Stimulated activated CD4-positive, alpha-beta T cell treated with anti-CD3 and anti-CD28 coated beads, Interleukin-1b, Interleukin-23, amount 100 ng/mL, for 48 hours (primary cell): ENCODE measurements at regions not wholly inside any gene's neighbourhood (a gene's known extent, or its start where the extent isn't known, plus 50 kb on each side); places are given as distances from the start of the nearest gene placed in this dataset.
"Not testable (repeated sequence)": the region's sequence is repeated elsewhere in the genome, so short reads cannot be mapped to it uniquely, and the experiment has no call there.

ENCODE experiments used
- DNase-seq: peaks from one replicate; pipeline ENCODE4 v3.0.0-alpha.2; 2020

DNA sequence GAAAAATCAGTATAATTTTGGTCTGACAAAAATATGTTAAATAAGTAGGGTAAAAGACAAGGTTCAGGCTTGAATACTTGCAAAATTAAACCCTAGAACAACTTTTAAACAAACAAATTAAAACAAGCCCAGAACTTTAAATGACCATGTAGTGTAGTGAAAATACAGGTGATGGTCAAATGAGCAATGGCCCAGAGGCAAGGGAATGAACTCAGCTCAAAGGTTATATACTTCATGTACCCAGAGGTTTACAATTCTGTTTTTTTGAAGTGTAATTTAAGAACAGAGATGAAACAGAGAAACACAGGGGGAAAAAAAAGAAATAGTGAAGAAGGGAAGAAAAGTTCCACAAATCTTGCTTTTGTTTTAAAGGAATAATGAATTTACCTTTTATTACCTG lies 949.2 kb downstream of the TRHDE start:
- no peak for DNase-seq

DNA sequence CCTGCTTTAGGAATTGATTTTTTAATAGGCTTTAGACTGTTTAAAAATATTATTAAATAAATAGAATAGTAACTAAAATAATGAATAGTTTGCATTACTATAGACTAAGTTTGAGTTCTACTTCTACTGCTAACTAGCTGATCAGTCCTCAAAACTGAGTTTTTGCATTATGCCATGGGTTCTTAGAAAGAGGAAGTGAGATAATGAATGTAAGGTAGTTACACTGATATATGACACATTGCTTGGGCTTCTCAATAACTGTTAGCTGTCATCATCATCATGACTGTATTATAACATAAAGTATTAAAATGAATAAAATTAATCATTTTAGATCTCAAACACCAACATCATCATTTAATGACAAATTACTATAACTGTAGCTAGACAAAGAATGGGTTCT lies 949.7 kb downstream of the TRHDE start:
- DNase-seq = no peak

DNA sequence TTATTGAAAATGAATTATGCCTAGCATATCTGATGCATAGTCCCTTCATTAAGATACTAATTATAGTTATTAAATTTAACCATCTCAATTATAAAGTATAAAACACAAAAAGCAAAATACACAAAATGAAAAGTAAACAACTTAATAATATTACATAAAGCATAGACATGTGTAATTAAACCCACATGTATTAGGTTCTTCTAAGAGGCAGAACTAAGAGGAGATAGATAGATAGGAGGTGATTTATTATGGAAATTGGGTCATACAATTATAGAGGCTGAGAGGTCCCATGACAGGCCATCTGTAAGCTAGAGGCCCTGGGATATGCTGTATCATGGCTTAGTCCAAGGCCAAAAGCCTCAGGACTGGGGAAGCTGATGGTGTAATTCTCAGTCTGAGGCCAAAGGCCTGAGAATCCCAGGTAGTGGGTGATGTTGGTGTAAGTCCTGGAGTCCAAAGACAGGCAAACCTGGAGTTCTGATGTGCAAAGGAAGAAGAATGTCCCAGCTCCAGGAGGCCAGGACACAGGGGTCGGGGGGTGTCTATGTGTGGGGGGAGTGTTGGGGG lies 953.3 kb downstream of the TRHDE start:
- DNase-seq = no peak

DNA sequence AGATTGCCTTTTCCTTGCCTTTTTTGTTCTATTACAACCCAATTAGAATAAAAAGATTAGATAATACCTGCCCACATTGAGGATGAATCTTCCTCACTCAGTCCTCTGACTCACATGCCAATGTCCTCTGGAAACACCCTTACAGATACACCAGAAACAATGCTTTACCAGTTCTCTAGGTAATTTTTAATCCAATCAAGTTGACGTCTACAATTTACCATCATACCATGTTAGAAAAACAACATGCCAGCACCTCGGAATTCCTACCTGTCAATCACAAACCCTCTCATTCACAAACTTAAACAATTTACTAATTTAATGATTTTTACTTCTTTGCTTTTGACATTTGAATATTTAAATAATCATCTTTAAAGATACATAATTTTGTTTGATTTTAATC lies 953.8 kb downstream of the TRHDE start:
- no peak for DNase-seq

DNA sequence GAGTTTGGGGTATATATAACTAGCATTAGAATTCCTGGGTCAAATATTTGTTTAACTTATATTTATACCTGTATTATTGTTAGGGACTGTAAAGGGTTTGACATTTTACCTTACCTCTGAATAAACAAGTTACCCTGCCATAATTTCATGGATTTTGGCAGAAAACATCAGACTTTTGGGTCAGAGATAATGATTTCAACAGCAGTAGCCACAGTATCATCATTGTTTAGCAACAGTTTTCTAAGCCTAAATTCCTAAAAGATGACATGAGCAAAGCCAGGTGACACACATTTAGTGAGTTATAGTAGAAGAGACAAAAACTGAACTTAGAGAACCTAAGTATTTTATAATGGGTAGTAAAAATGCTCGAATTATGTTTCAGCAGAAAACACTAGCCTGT lies 954.4 kb downstream of the TRHDE start:
- no peak for DNase-seq

DNA sequence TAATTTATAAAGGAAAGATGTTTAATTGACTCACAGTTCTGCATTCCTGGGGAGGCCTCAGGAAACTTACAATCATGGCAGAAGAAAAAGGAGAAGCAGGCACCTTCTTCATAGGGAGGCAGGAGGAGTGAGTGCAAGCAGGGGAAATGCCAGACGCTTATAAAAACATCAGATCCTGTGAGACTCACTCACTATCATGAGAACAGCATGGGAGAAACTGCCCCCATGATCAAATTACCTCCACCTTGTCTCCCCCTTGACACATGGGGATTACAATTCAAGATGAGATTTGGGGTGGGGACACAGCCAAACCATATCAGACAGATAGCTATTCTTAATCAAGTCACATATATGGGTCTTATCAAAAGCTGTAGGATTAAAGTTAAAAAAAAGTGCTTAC lies 956.7 kb downstream of the TRHDE start:
- not testable (repeated sequence) for DNase-seq

DNA sequence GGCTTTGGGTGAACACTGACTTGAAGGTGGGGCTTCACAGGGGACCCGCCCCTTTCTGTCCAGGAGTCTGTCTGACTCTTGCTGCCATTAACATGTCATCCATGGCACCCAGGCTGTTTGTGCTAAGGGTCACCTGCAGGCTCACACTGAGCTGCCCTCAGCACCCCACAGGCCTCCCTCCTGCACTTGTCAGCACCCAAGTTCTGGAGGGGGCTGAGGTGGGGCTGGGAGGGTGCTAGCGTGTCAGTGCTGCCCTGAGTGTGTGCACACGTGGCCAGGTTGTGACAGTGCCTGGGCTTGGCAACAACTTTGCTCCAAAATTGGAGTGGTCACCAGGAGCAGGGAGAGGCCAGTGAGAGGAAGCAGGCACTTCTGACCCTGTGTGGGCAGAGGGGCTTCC lies 963.2 kb downstream of the TRHDE start:
- no peak for DNase-seq

DNA sequence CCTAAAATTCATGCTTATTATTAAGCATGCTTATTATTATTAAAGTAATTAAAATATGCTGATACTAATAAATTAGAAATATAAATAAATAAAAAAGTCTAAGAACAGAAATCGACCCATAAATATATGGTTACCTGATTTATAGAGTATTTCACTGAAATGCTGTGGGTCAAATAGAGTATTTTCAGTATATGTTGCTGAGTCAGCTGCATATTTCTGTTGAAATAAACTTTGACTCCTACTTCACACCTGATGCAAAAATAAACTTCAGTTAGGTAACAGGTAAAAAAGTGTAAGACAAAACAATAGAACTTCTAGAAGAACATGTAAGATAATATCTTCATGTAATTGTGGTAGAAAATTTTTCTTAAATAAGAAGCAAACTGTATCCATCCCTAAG lies 967.9 kb downstream of the TRHDE start:
- no peak for DNase-seq

DNA sequence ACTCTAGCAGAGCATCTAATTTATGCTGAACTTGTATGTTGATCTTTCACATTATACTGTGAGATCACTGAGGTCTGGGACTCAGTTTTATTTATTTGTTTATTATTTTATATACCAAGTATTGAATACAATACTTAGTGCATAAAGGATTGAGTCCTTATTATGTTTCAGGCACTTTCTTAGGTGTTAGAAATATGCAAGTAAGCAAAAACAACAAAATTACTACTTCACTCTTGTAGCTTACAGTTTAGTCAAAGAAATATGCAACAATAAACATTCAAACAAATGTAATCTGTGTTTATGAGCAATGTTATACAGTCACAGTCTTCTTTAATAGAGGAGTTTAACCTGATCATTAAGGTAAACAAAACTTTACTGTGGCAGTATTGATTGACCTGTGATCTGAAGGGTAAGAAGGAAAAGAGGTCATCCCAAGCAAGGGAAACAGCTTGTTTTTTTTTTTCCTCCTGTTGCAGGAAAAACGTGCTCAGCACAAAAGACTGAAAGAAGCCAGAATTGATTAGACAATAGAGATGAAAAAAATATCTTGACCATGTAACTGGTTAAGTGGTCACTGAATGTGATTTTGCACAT lies 990.7 kb downstream of the TRHDE start:
- no peak for DNase-seq

DNA sequence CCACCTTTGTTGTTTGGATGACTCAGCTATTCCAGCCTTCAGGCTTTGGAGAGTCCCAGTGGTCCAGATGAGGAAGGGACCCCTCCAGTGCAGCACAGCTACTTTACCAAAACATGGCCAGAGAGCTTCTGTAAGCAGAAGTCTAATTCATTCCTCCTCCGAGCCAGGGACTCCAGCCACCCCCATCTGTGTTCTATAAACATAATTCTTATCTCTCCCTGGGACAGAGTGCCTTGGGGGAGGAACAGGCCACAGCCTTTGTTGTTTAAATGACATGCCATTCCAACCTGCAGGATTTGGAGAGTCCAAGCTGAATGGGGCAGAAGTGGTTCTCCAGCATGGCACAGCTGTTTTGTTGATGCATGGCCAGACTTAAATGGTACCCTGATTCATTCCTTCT lies 994.0 kb downstream of the TRHDE start:
- DNase-seq = no peak

DNA sequence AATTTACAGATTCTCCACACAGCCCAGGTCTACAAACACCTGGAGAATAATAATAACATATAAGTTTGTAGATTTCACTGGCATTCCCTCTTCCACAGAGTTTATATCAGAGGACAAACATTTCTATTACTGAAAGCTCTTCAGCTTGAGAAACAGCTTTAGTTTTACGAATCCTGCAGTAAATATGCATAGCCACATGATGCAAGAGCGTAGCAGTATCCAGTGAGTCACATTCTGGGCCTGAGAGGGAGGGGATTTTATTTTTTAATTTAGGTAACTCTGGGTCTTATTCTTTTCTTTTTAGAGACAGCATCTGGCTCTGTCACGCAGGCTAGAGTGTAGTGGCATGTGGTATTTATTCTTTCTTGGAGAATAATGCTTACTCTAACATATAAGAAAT lies 1002.8 kb downstream of the TRHDE start:
- no peak for DNase-seq

DNA sequence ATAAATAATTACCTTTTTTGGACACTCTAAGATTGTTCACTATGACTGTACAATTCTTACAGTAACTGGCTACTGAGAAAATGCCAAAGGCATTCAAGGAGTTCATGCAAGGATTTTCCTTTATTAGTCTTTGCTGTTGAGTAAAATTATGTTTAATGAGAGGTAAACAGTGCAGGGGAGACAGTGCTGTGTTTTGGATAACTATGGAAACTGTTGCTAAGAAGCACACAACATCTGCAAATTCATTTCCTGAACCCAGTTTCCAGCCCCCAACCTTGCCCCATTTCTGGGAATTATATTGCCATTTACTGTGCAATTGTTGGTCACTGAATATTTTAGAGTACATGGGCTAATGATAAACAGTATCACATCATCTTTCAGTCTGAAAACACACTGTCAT lies 1005.8 kb downstream of the TRHDE start:
- DNase-seq = no peak

DNA sequence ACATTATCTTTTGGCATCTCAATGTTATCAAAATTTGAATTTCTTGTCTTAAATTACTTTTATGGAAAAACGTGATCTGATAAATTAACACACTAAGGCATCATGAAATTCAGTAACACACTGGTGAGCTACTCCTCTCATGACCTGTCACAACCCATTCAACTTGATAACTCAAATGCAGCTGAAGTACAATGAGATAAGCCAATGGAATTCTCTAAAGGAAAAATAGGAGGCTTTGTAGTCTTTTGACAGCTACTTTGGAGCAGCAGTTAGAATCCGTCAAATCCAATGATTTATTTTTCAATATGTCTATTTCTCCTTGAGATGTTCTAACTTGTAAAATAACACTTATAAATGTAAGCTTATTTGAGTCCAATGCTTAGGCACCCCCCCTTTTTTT lies 1029.4 kb downstream of the TRHDE start:
- DNase-seq = no peak

DNA sequence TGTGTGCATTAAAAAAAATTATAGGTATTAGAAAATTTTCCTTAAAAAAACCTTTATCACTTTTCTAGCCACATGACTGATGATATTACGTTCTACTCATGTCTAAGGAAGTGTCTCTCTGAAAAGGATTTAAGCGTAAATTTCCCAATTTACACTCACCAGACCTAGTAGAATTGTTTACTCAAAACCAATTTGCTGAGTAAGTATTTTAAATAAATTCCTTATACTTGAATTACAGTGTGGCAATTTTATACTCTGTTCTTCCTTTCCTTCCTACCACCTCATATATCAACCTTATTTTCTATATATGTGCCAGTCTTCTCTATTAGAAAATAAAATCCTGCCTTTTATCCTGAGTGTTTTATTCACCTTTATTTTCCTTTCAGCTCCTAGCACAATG lies 1035.1 kb downstream of the TRHDE start:
- no peak for DNase-seq

DNA sequence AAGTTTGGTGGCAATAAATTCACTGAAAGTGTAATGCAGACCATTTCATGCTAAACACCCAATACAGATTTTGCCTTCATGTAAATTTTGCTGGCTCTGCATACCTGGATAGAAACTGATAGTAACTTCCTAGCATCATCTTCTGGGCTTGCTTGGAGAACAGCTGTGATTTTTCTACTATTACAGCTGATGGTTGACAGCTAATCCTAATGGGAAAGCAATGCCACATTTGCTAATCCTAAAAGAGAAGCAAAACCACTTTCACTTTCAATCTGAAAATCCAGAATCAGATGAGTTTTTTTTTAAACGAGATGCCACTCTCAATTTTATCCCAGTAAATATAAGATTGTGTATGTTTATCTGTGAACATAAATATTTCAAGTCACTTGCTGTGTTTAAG lies 1035.9 kb downstream of the TRHDE start:
- no peak for DNase-seq

DNA sequence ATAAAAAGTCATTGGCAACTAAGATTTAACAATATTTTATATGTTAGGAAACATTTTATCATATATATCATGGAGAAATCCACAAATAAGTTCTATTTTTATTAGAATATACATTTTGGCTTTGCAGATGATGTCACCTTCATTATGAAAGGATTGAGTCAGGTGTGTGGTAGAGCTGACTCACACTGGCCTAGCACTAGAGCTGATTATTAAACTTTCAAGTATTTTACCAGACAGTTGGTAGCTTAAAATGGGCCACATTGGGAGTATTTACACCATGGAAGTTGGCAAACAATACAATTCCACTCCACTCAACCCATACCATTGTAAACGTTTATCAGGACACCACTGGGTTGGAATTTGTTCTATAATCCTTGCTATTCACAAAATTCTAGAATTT lies 1036.6 kb downstream of the TRHDE start:
- DNase-seq = no peak

DNA sequence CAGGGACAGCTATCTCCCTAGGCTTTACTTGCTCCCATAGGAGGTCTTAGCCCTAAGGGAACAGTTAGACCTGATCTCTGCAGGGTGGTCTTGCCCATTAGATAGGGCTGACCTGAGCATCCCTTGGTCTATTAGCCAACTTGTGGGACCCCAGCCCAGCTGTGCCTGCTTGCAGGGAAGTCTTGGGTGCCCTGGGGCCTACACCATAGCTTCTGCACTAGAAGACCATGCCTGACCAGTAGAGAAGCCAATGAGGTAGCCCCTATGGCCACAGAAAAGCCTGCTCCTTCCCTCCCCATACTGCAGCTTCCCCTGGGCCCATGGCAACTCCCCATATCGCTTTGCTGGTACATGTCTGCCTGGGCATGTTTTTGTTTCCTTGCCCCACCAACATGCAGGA lies 1049.1 kb downstream of the TRHDE start:
- no peak for DNase-seq

DNA sequence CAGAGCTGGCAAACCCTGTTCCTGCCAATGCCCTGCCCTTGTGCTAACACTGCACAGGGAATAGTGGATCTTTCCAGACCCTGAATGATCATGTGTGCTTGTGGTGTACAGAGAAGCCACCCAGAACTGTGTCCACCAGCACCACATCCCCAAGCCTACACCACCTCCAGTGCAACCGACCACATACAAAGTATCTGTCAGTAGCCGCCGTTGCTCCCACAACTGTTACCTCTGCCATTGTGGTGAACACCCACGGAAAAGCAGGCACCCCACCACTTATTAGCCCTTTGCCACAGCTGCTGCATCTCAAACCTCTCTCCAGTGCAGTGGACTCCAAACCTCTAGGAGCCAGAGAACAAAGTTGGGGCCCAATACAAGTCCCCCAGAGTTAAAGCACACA lies 1049.6 kb downstream of the TRHDE start:
- no peak for DNase-seq

DNA sequence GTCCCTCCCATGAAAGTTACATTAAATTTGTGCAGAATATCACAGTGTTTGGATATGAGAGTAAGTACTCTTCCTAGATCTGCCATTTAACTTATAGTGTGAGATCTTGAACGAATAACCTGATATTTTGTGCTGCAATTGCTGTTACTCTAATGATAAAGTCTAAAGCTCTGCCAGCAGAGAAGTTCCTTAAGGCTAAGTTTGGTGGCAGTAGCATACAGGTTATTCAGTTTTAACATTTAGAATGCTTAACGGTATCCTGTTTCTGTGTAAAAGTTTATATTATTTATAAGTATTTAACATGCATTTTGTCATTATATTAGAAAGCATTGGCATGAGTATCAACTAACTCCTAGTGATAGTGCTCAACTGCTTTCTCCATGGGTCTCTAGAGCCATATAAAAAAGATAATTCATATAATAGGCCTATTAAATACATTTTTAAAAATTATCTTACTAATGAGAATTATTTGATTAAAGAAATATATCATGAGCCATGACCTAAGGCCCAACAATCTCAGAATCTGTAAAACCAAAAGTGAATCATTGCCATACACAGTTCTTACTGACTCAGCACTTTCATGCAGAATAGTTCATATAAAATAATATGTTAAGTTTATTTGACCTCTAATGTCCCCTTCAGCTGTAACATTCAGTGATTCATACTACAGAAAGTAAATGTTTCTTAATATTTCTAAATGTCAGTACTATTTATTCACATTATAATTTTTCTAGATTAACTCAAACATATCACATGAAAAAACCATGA lies 1058.6 kb downstream of the TRHDE start:
- no peak for DNase-seq

DNA sequence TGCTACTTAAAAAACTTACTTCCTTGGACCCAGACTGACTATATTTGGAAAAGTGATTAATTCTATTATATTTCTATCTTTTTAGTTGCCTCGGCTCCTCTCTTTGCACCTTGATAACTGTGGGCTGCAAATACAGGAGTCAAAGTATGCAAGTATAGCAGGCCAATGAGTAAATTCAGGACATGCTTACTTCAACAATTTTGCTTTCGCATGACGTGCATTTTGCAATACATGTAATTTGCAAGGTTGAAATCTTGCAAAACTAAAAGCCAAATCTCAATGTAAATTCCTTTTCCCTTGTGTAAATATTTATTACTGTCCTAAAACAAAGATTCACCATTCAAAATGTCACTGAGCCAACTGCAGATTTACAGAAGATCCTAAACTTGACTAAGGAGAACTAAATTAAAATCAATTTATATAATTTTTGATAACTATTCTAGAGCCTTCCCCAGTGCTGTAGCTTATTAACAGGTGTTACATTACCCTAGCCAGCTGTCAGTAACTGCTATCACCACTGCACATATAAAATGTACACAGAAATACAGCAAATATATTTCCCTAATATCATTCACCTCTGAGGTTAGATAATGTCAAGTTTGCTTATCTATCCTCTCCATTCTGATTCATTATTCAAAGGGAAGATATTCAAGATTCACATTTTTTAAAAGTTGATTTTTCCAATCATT lies 1069.5 kb downstream of the TRHDE start:
- DNase-seq = no peak

DNA sequence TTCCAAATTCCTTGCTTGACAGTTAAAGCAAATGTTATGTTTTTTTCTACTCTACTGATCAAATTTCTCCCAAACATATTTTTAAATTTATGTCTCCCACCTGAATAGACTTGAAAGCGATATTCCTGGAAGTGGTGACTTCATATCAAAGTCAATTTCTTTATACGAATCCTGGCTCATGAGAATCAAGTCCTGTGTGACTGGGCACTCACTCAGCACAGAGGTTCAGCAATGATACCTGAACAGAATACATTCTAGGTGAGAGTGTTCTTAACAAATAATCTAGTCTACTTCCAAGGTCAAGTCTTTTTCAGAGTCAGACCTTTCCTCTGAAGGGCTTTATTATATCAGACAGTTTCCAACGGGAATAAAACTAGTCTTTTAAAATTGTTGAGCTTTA lies 1070.6 kb downstream of the TRHDE start:
- no peak for DNase-seq

DNA sequence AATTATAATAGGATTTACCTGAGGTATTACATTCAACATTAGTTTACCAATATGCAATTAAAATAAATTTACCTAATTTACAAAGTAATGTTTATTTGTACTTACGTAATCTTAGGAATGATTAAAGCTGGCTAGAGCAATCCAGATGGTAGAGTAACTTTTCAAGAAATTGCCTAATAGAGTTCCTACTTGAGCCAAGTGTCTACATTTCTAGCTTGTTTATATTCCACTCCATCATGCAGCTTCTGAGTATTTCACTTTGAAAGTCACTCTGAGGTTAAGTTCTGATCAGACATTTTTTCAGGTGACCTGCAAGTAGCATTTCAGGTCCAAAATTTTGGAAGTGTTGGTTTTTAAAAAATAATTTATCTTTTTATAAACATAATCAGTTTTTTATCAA lies 1080.7 kb downstream of the TRHDE start:
- no peak for DNase-seq

DNA sequence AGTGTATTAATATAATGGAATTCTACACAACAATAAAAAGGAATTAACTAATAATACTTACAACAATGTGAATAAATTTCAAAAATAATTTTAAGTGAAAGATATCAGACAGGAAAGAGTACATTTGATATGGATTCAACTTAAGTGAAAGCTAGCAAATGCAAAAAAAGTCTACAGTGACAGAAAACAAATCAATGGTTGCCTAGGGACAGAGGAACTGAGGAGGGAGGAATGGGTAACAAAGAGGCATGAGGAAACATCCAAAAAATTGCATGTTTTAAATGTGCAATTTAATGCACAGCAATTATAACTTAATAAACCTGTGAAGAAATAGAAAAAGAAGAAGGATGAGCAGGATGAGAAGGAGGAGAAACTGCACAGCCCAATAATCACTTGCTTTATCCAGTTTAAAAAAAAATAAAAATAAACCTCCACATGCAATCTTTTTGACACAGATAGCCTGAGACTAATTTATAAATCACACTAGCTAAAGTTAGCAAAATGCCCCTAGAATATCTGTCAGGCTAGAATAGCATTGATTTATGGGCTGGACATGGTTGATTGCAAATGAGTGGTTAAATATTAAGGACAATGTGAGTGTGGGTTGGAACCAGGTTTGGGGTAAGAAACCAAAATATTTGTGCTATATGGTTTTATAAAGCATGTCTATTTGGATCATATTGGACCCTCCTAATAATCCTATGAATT lies 1089.1 kb downstream of the TRHDE start:
- DNase-seq = no peak

DNA sequence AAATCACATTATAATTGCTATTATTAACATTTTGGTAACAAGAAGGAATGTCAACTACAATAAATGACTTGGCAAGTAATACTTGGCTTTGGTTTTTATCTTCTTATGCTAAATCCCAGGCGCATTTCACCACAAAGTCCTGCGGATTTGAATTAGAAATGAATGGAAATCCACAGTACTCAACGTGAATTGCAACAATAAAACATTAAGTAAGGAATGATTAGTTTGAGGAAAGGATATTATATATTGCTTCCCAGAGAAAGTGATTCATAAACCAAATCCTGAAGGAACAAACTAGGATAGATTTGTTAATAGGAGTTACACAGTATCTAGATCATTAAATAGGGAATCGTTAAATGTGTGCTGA lies 1089.7 kb downstream of the TRHDE start:
- no peak for DNase-seq
